Endothelial cell of umbilical vein (primary cell): ENCODE measurements at regions not wholly inside any gene's neighbourhood (a gene's known extent, or its start where the extent isn't known, plus 50 kb on each side); places are given as distances from the start of the nearest gene placed in this dataset.

Source experiments
- CTCF ChIP-seq, 2 donors: IDR thresholded peaks; 1 replicate in 1 of 2; 2 replicates in 1 of 2; pipeline ENCODE4 v1.5.1; 2011; ENCODE audit warnings: low read length in 2 of 2, mild to moderate bottlenecking in 2 of 2, moderate library complexity in 2 of 2, control low read depth in 1 of 2, inconsistent platforms in 1 of 2, low read depth in 1 of 2; ENCODE audit not compliant: insufficient read depth in 1 of 2; ENCODE audit errors: extremely low read depth in 1 of 2
- EZH2 ChIP-seq: IDR thresholded peaks from 2 replicates; pipeline ENCODE4 v1.6.1; 2012; ENCODE audit warnings: borderline replicate concordance, low read depth, mild to moderate bottlenecking, moderate library complexity, low read length, inconsistent platforms; ENCODE audit not compliant: severe bottlenecking
- FOS ChIP-seq: IDR thresholded peaks from 2 replicates; pipeline ENCODE4 v1.6.1; 2011; ENCODE audit warnings: mild to moderate bottlenecking, low read length, moderate library complexity, borderline replicate concordance; ENCODE audit not compliant: insufficient read depth
- GATA2 ChIP-seq: IDR thresholded peaks from 2 replicates; pipeline ENCODE4 v1.7.0; 2011; ENCODE audit warnings: low read depth, mild to moderate bottlenecking, moderate library complexity, mixed read lengths, low read length; ENCODE audit not compliant: insufficient read length, insufficient read depth
- JUN ChIP-seq: IDR thresholded peaks from 2 replicates; pipeline ENCODE4 v1.6.1; 2011; ENCODE audit warnings: borderline replicate concordance, low read depth; ENCODE audit not compliant: insufficient read length, insufficient read depth
- POLR2A ChIP-seq: IDR thresholded peaks from 2 replicates; pipeline ENCODE4 v1.6.1; 2012; ENCODE audit warnings: low read depth, mild to moderate bottlenecking, control low read depth, low read length
- POLR2AphosphoS5 ChIP-seq: IDR thresholded peaks from 2 replicates; pipeline ENCODE4 v1.6.1; 2012; ENCODE audit warnings: low read depth, mild to moderate bottlenecking, control low read depth, low read length, moderate library complexity; ENCODE audit not compliant: insufficient read depth

GRCh38 chr11:109847621-109848020 lies 245.6 kb upstream of the ZC3H12C start:
- TF ChIP-seq POLR2A (no peak), POLR2AphosphoS5 (no peak), JUN (no peak), CTCF (IDR thresholded peaks at IDR 0.05; ENCODE audit: extremely low read depth in 1 of 2, insufficient read depth in 1 of 2, low read depth in 1 of 2, low read length in 2 of 2) (no peak), FOS (no peak), EZH2 (no peak), GATA2 (no peak)
